ENCODE measurements at regions not wholly inside any gene's neighbourhood (a gene's known extent, or its start where the extent isn't known, plus 50 kb on each side); places are given as distances from the start of the nearest gene placed in this dataset.

DNA sequence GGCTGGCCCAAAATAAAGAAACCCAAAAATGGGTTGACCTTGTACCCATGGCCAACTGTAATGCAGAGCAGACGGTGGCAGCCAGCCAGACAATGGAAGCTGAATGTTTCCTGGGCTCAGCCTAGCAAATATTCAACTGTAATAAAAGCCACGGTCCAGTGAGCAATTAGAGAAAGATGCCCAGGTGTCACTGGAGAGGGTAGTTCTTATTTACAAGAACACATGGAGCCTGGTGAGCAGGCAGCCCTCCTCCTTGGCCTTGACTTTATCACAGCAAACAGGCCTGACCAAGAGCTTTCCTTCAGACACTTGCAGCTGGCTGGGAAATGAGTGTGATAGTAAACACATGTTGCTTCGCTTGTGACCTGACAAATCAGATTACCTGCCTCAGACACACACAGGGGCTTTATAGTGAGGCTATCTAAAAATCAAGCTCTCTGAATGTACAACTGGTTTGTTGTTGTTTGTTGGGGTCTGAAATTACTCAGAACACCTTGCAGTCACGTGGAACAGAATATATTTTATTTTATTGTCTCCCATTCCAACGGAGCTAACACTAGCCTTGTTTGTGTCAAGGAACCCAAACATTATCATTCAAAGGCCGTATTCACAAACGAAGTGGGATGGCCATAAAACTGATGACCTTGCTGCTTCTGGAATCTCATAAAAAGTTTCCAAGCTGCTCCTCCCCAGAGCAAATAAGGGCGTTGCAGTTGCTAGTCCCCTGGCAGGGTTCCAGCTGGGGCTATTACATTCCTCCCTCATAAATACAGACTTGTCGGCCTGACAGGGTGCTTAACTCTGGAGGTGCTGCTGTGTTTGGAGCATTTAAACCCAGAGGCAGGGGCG, 161.1 kb downstream of the BBOX1 start:
- WGBS (ENCODE audit: low lambda C conversion rate) = 26% methylated on average over 10 of the region's 10 CpGs
- no peaks in the 10 kb centered on the region for H3K36me3 ChIP-seq (replicated peaks in 1 of 2; ENCODE audit: control insufficient read depth in 1 of 2, insufficient read depth in 2 of 2, low read length in 1 of 2)
- H2AFZ ChIP-seq (ENCODE audit: low read depth) = peak overlapping the region; percentile 19; the same call in 1 of the 2 replicates
- no peak for TF ChIP-seq ZBTB33 (IDR thresholded peaks at IDR 0.05; ENCODE audit: borderline replicate concordance, low read depth)
- TF ChIP-seq, protein P1, sequence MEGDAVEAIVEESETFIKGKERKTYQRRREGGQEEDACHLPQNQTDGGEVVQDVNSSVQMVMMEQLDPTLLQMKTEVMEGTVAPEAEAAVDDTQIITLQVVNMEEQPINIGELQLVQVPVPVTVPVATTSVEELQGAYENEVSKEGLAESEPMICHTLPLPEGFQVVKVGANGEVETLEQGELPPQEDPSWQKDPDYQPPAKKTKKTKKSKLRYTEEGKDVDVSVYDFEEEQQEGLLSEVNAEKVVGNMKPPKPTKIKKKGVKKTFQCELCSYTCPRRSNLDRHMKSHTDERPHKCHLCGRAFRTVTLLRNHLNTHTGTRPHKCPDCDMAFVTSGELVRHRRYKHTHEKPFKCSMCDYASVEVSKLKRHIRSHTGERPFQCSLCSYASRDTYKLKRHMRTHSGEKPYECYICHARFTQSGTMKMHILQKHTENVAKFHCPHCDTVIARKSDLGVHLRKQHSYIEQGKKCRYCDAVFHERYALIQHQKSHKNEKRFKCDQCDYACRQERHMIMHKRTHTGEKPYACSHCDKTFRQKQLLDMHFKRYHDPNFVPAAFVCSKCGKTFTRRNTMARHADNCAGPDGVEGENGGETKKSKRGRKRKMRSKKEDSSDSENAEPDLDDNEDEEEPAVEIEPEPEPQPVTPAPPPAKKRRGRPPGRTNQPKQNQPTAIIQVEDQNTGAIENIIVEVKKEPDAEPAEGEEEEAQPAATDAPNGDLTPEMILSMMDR (IDR thresholded peaks at IDR 0.05) = no peak
- TF ChIP-seq RXRA (IDR thresholded peaks at IDR 0.05; ENCODE audit: borderline replicate concordance, low read depth) = no peak
- TF ChIP-seq POLR2AphosphoS5 (IDR thresholded peaks at IDR 0.05; ENCODE audit: low read depth, low read length) = no peak
- TF ChIP-seq, protein P2, sequence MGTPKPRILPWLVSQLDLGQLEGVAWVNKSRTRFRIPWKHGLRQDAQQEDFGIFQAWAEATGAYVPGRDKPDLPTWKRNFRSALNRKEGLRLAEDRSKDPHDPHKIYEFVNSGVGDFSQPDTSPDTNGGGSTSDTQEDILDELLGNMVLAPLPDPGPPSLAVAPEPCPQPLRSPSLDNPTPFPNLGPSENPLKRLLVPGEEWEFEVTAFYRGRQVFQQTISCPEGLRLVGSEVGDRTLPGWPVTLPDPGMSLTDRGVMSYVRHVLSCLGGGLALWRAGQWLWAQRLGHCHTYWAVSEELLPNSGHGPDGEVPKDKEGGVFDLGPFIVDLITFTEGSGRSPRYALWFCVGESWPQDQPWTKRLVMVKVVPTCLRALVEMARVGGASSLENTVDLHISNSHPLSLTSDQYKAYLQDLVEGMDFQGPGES (IDR thresholded peaks at IDR 0.05; ENCODE audit: low read depth, low read length) = no peak
- TF ChIP-seq MXI1 (IDR thresholded peaks at IDR 0.05; ENCODE audit: low read depth, low read length) = peak; percentile 22; the same call in 1 of the 2 replicates
- TF ChIP-seq CHD2 (IDR thresholded peaks at IDR 0.05; ENCODE audit: low read length, partially characterized antibody) = no peak
- peak; percentile 7; the same call in 1 of the 2 replicates for TF ChIP-seq RCOR1 (IDR thresholded peaks at IDR 0.05; ENCODE audit: low read length)
- TF ChIP-seq, protein P3, sequence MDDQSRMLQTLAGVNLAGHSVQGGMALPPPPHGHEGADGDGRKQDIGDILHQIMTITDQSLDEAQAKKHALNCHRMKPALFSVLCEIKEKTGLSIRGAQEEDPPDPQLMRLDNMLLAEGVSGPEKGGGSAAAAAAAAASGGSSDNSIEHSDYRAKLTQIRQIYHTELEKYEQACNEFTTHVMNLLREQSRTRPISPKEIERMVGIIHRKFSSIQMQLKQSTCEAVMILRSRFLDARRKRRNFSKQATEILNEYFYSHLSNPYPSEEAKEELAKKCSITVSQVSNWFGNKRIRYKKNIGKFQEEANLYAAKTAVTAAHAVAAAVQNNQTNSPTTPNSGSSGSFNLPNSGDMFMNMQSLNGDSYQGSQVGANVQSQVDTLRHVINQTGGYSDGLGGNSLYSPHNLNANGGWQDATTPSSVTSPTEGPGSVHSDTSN (IDR thresholded peaks at IDR 0.05) = peak; percentile 56
- TF ChIP-seq, protein P4, sequence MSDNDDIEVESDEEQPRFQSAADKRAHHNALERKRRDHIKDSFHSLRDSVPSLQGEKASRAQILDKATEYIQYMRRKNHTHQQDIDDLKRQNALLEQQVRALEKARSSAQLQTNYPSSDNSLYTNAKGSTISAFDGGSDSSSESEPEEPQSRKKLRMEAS (IDR thresholded peaks at IDR 0.05; ENCODE audit: low read depth) = no peak
- TF ChIP-seq TEAD4 (IDR thresholded peaks at IDR 0.05; ENCODE audit: borderline replicate concordance, insufficient read depth) = no peak
- no peak for TF ChIP-seq REST (IDR thresholded peaks at IDR 0.05; ENCODE audit: low read depth, low read length)
- no peak for TF ChIP-seq MEF2A (IDR thresholded peaks at IDR 0.05; ENCODE audit: borderline replicate concordance, low read depth)
- TF ChIP-seq FOXM1 (IDR thresholded peaks at IDR 0.05; ENCODE audit: low read depth) = no peak
- TF ChIP-seq TAF1 (IDR thresholded peaks at IDR 0.05; ENCODE audit: borderline replicate concordance, low read depth, low read length) = no peak
- peak in 1 of 2 experiments; percentile 68; a peak in 1 of 4 replicates for TF ChIP-seq EP300 (IDR thresholded peaks at IDR 0.05; ENCODE audit: borderline replicate concordance in 1 of 2, low read depth in 1 of 2, low read length in 1 of 2)
- no peak for TF ChIP-seq USF2 (IDR thresholded peaks at IDR 0.05; ENCODE audit: borderline replicate concordance, low read depth, low read length)
- no peak for TF ChIP-seq NRF1 (IDR thresholded peaks at IDR 0.05; ENCODE audit: low read depth, low read length)
- TF ChIP-seq FOXJ3 (CRISPR knock-in tag; IDR thresholded peaks at IDR 0.05) = peak; percentile 66; the same call in 1 of the 2 replicates

More for the DNA sequence above, 161.1 kb downstream of the BBOX1 start:
- Histone ChIP-seq H3K27ac (ENCODE audit: low read depth in 2 of 2, low read length in 1 of 2) (peak overlapping the region; percentile 54 to 93; a peak in 3 of 4 replicates), H3K9me2 (no peaks in the 10 kb centered on the region), H4K20me1 (ENCODE audit: insufficient read depth) (no peaks in the 10 kb centered on the region), H3F3A (replicated peaks; ENCODE audit: insufficient read depth) (peaks cover 3% of the 10 kb centered on the region), H3K4me2 (0 out of 2 replicates have a peak overlapping the region, but pooled peaks have one; percentile 10), H3K27me3 (ENCODE audit: insufficient read depth) (no peaks in the 10 kb centered on the region), H3K9me3 (no peaks in the 10 kb centered on the region), H3K4me1 (ENCODE audit: control insufficient read depth in 1 of 2, insufficient read depth in 2 of 2, low read depth in 1 of 2, low read length in 1 of 2) (peaks cover 32 to 48% of the 10 kb centered on the region in 2 experiments; a peak in 3 of 4 replicates), H3K79me2 (ENCODE audit: insufficient read depth) (no peaks in the 10 kb centered on the region), H3K9ac (no peak overlapping the region; the same call in 1 of the 2 replicates), H3K4me3 (ENCODE audit: low read depth in 2 of 2, low read length in 1 of 2) (no peak overlapping the region)
- POLR2A ChIA-PET = interaction anchor here (0.8 to 0.9 kb wide), 2 partner anchors 12 to 169 kb away, joined by 3 read pairs; no protein-coding TSS in a partner anchor
- DNase-seq = peak; percentile 47
- CTCF ChIA-PET = interaction anchor here (0.8 to 5.9 kb wide), 5 partner anchors 10 to 284 kb away, joined by 3 to 28 read pairs (median 4); no protein-coding TSS in a partner anchor

All from SK-N-SH (cell line).